ENCODE measurements at regions not wholly inside any gene's neighbourhood (a gene's known extent, or its start where the extent isn't known, plus 50 kb on each side); places are given as distances from the start of the nearest gene placed in this dataset.

DNA sequence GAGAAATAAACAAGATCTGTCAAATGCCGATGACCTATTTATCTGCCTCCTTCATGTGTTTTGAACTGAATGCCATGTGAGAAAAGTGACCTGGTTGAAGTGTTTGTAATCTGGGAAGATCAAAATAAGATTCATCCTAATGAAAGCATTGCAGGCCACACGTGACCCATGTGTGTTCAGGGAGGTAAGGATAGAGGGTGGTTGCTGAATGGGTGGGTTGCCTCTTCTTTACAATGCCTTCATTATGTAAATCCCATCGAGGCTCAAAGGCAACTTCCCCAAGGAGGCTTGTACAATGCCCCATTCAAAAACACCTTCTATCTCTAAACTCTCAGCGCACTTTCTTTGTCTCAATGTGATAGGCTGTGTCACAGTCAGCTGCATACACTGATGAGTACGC lies 273.1 kb downstream of the LRATD1 start:
- TF ChIP-seq EGR1 (IDR thresholded peaks at IDR 0.05) (no peak), FOXM1 (IDR thresholded peaks at IDR 0.05; ENCODE audit: borderline replicate concordance, low read depth) (no peak), TCF12 (IDR thresholded peaks at IDR 0.05; ENCODE audit: low read depth) (no peak), NFIC (IDR thresholded peaks at IDR 0.05) (no peak), CREB1 (IDR thresholded peaks at IDR 0.05; ENCODE audit: low read depth) (no peak), YY1 (IDR thresholded peaks at IDR 0.05; ENCODE audit: low read depth) (no peak), TEAD4 (IDR thresholded peaks at IDR 0.05) (no peak), ZBTB7A (IDR thresholded peaks at IDR 0.05; ENCODE audit: low read depth) (no peak), RAD21 (IDR thresholded peaks at IDR 0.05; ENCODE audit: low read depth) (no peak), TAF1 (IDR thresholded peaks at IDR 0.05; ENCODE audit: low read depth) (no peak), CEBPB (IDR thresholded peaks at IDR 0.05) (no peak), EP300 (IDR thresholded peaks at IDR 0.05; ENCODE audit: borderline replicate concordance) (no peak)
- TF ChIP-seq, protein P1, sequence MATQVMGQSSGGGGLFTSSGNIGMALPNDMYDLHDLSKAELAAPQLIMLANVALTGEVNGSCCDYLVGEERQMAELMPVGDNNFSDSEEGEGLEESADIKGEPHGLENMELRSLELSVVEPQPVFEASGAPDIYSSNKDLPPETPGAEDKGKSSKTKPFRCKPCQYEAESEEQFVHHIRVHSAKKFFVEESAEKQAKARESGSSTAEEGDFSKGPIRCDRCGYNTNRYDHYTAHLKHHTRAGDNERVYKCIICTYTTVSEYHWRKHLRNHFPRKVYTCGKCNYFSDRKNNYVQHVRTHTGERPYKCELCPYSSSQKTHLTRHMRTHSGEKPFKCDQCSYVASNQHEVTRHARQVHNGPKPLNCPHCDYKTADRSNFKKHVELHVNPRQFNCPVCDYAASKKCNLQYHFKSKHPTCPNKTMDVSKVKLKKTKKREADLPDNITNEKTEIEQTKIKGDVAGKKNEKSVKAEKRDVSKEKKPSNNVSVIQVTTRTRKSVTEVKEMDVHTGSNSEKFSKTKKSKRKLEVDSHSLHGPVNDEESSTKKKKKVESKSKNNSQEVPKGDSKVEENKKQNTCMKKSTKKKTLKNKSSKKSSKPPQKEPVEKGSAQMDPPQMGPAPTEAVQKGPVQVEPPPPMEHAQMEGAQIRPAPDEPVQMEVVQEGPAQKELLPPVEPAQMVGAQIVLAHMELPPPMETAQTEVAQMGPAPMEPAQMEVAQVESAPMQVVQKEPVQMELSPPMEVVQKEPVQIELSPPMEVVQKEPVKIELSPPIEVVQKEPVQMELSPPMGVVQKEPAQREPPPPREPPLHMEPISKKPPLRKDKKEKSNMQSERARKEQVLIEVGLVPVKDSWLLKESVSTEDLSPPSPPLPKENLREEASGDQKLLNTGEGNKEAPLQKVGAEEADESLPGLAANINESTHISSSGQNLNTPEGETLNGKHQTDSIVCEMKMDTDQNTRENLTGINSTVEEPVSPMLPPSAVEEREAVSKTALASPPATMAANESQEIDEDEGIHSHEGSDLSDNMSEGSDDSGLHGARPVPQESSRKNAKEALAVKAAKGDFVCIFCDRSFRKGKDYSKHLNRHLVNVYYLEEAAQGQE (IDR thresholded peaks at IDR 0.05; ENCODE audit: low read depth): no peak
- TF ChIP-seq, protein P2, sequence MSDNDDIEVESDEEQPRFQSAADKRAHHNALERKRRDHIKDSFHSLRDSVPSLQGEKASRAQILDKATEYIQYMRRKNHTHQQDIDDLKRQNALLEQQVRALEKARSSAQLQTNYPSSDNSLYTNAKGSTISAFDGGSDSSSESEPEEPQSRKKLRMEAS (IDR thresholded peaks at IDR 0.05): no peak
- TF ChIP-seq, protein P3, sequence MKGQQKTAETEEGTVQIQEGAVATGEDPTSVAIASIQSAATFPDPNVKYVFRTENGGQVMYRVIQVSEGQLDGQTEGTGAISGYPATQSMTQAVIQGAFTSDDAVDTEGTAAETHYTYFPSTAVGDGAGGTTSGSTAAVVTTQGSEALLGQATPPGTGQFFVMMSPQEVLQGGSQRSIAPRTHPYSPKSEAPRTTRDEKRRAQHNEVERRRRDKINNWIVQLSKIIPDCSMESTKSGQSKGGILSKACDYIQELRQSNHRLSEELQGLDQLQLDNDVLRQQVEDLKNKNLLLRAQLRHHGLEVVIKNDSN (IDR thresholded peaks at IDR 0.05): no peak

DNA sequence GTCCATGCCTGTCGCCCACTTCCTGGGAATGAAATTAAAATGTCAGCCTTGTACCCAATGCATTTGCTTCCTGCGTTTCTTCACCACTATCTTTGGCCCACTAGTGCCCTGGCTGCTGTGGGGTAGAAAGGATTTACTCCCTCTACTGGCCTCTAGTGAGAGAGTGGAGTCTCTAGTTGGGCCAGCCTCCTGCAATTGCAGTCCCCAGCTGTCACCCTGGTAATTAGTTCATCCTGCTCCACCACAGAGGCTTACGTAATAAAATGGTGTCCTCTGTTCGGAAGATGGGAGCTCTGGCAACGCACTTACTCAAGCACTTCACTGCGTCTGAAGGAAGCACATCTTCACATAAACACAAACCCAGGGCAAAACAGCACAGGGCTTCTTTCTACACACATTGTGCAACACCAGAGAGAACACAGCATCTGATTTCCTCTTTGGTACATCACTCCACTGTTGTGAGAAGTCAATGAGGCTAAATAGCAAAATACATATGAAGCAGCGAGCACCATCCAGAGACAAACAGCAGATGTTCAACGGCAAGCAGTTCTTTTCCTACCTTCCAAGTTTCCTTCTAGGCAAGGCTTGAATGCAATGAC lies 274.6 kb downstream of the LRATD1 start:
- TF ChIP-seq EP300 (IDR thresholded peaks at IDR 0.05; ENCODE audit: borderline replicate concordance) (no peak), RAD21 (IDR thresholded peaks at IDR 0.05; ENCODE audit: low read depth) (no peak), TEAD4 (IDR thresholded peaks at IDR 0.05) (no peak), CREB1 (IDR thresholded peaks at IDR 0.05; ENCODE audit: low read depth) (no peak), TAF1 (IDR thresholded peaks at IDR 0.05; ENCODE audit: low read depth) (no peak), YY1 (IDR thresholded peaks at IDR 0.05; ENCODE audit: low read depth) (no peak), EGR1 (IDR thresholded peaks at IDR 0.05) (no peak)
- TF ChIP-seq, protein P3 (IDR thresholded peaks at IDR 0.05): no peak
- TF ChIP-seq, protein P1 (IDR thresholded peaks at IDR 0.05; ENCODE audit: low read depth): no peak
- TF ChIP-seq, protein P2 (IDR thresholded peaks at IDR 0.05): no peak

DNA sequence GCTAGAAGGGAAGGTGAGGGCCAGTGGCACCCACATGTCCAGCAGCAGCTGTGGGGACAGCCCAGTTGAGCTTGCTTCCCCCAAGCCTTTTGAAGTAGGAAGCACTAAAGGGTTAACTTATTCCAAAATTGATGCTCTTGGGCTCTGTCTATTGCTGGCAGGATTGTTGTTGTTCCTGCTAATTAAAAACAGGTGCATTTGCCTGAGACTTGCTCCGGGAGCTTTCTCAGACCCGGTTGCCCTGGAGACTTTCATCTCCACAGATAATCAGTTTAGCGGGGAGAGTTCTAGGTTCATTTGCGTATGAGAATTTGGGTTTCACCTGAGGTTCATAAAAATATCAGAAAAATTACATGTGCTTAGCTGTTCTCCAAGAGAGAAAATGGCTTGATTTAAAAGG lies 277.3 kb downstream of the LRATD1 start:
- TF ChIP-seq, protein P1 (IDR thresholded peaks at IDR 0.05; ENCODE audit: low read depth): no peak
- TF ChIP-seq, protein P3 (IDR thresholded peaks at IDR 0.05): no peak
- TF ChIP-seq NFIC (IDR thresholded peaks at IDR 0.05): no peak
- no peak for TF ChIP-seq TEAD4 (IDR thresholded peaks at IDR 0.05)
- no peak for TF ChIP-seq EP300 (IDR thresholded peaks at IDR 0.05; ENCODE audit: borderline replicate concordance)
- TF ChIP-seq CEBPB (IDR thresholded peaks at IDR 0.05): no peak
- TF ChIP-seq CREB1 (IDR thresholded peaks at IDR 0.05; ENCODE audit: low read depth): no peak

DNA sequence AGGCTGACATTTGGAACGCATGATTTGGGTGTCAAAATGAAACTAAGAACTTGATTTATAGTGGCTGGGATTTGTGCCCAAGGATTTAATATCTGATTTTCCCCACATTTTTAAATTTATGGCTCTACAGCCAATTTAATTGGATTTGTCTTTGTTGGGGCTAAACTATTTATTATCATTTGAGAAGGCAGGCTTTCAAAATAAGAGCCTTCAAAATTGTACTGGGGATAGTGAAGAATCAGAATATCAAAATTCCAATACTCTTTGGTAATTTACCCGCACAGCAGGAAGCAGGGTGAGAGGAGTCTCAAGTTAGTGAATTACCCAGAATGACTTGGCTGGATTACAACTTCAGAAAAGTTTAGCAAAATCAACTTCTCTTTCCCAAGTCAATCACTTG lies 278.1 kb downstream of the LRATD1 start:
- TF ChIP-seq EGR1 (IDR thresholded peaks at IDR 0.05) (no peak), RAD21 (IDR thresholded peaks at IDR 0.05; ENCODE audit: low read depth) (no peak), TCF12 (IDR thresholded peaks at IDR 0.05; ENCODE audit: low read depth) (no peak), CREB1 (IDR thresholded peaks at IDR 0.05; ENCODE audit: low read depth) (no peak), YY1 (IDR thresholded peaks at IDR 0.05; ENCODE audit: low read depth) (no peak), TAF1 (IDR thresholded peaks at IDR 0.05; ENCODE audit: low read depth) (no peak), TEAD4 (IDR thresholded peaks at IDR 0.05) (no peak), ZBTB7A (IDR thresholded peaks at IDR 0.05; ENCODE audit: low read depth) (no peak), EP300 (IDR thresholded peaks at IDR 0.05; ENCODE audit: borderline replicate concordance) (no peak), FOXM1 (IDR thresholded peaks at IDR 0.05; ENCODE audit: borderline replicate concordance, low read depth) (no peak), CEBPB (IDR thresholded peaks at IDR 0.05) (no peak), NFIC (IDR thresholded peaks at IDR 0.05) (no peak)
- TF ChIP-seq, protein P3 (IDR thresholded peaks at IDR 0.05): no peak
- TF ChIP-seq, protein P1 (IDR thresholded peaks at IDR 0.05; ENCODE audit: low read depth): no peak
- TF ChIP-seq, protein P2 (IDR thresholded peaks at IDR 0.05): no peak
